GM23338 (cell line): ENCODE measurements at regions not wholly inside any gene's neighbourhood (a gene's known extent, or its start where the extent isn't known, plus 50 kb on each side); places are given as distances from the start of the nearest gene placed in this dataset.
A peak's percentile ranks its signal among the peaks of the same experiment; 100 is the strongest.

Source experiments
- ATAC-seq: fragments of 200-7000 bp; cut with Tn5 transposase; 3 replicates; pipeline ENCODE4 v1.9.1; 2020
- DNase-seq: peaks from one replicate; pipeline ENCODE4 v3.0.0-alpha.2; 2015; ENCODE audit warnings: low spot score
- H2AFZ ChIP-seq: fragments of 200-600 bp; sonication (generic); 2 replicates; pipeline ENCODE4 v1.8.0; 2016; ENCODE audit warnings: antibody characterized with exemption, mild to moderate bottlenecking, moderate library complexity
- H3F3A ChIP-seq: fragments of 200-600 bp; sonication (generic); replicated peaks from 2 replicates; pipeline ENCODE4 v1.8.0; 2017; ENCODE audit warnings: antibody characterized with exemption, mixed run types, low read depth
- H3K27ac ChIP-seq: fragments of 200-600 bp; sonication (generic); 2 replicates; pipeline ENCODE4 v1.6.1; 2016; ENCODE audit warnings: low read depth
- H3K27me3 ChIP-seq: fragments of 200-600 bp; sonication (generic); 2 replicates; pipeline ENCODE4 v1.8.0; 2016; ENCODE audit warnings: mild to moderate bottlenecking, mixed run types, moderate library complexity; ENCODE audit not compliant: insufficient read depth
- H3K36me3 ChIP-seq: fragments of 200-600 bp; sonication (generic); 2 replicates; pipeline ENCODE4 v1.8.0; 2016; ENCODE audit warnings: mild to moderate bottlenecking; ENCODE audit not compliant: insufficient read depth
- H3K4me1 ChIP-seq: fragments of 200-600 bp; sonication (generic); 2 replicates; pipeline ENCODE4 v1.8.0; 2016; ENCODE audit warnings: mild to moderate bottlenecking, moderate library complexity; ENCODE audit not compliant: insufficient read depth
- H3K4me2 ChIP-seq: fragments of 200-600 bp; sonication (generic); 2 replicates; pipeline ENCODE4 v1.7.1; 2017; ENCODE audit warnings: mixed run types
- H3K4me3 ChIP-seq: fragments of 200-600 bp; sonication (generic); 2 replicates; pipeline ENCODE4 v1.6.1; 2016; ENCODE audit warnings: mixed run types
- H3K79me2 ChIP-seq: fragments of 200-600 bp; sonication (generic); replicated peaks from 2 replicates; pipeline ENCODE4 v1.8.0; 2017; ENCODE audit warnings: mild to moderate bottlenecking; ENCODE audit not compliant: insufficient read depth
- H3K9me2 ChIP-seq: fragments of 200-600 bp; sonication (generic); 2 replicates; pipeline ENCODE4 v1.8.0; 2017; ENCODE audit not compliant: insufficient read depth
- H4K20me1 ChIP-seq: fragments of 200-600 bp; sonication (generic); replicated peaks from 2 replicates; pipeline ENCODE4 v1.8.0; 2017; ENCODE audit warnings: mild to moderate bottlenecking; ENCODE audit not compliant: insufficient read depth
- H3K27ac Mint-ChIP-seq: 2 replicates; pipeline ENCODE4 v1.8.0; 2020; ENCODE audit warnings: inconsistent platforms, mild to moderate bottlenecking, moderate library complexity, mixed read lengths
- H3K27me3 Mint-ChIP-seq: 3 replicates; pipeline ENCODE4 v1.8.0; 2022; ENCODE audit warnings: low read depth, mild to moderate bottlenecking, moderate library complexity, mixed read lengths, inconsistent platforms; ENCODE audit not compliant: insufficient read depth, poor library complexity
- H3K36me3 Mint-ChIP-seq: 3 replicates; pipeline ENCODE4 v1.8.0; 2021; ENCODE audit warnings: low read depth, mild to moderate bottlenecking, inconsistent platforms, moderate library complexity, mixed read lengths
- H3K4me1 Mint-ChIP-seq: 3 replicates; pipeline ENCODE4 v1.8.0; 2020; ENCODE audit warnings: mild to moderate bottlenecking, inconsistent platforms, mixed read lengths
- H3K4me3 Mint-ChIP-seq: 3 replicates; pipeline ENCODE4 v1.8.0; 2021; ENCODE audit warnings: moderate library complexity, mild to moderate bottlenecking, inconsistent platforms, mixed read lengths
- H3K9me3 Mint-ChIP-seq: 3 replicates; pipeline ENCODE4 v1.8.0; 2020; ENCODE audit warnings: moderate library complexity, mild to moderate bottlenecking, inconsistent platforms, mixed read lengths
- EZH2 ChIP-seq: fragments of 200-600 bp; sonication (generic); IDR thresholded peaks from one replicate; pipeline ENCODE4 v1.8.0; 2017; ENCODE audit warnings: antibody characterized with exemption, mild to moderate bottlenecking, low read depth; ENCODE audit not compliant: unreplicated experiment
- EZH2phosphoT487 ChIP-seq: fragments of 200-600 bp; sonication (generic); IDR thresholded peaks from one replicate; pipeline ENCODE4 v1.8.1; 2018; ENCODE audit warnings: antibody characterized with exemption; ENCODE audit not compliant: unreplicated experiment
- JUNB ChIP-seq: IDR thresholded peaks from one replicate; pipeline ENCODE4 v1.6.1; 2016; ENCODE audit warnings: antibody characterized with exemption; ENCODE audit not compliant: unreplicated experiment
- NANOG ChIP-seq: IDR thresholded peaks from 2 replicates; pipeline ENCODE4 v1.6.1; 2016; ENCODE audit warnings: antibody characterized with exemption, borderline replicate concordance
- TF ChIP-seq, protein P1 (sequence below): fragments of 250-450 bp; sonication (Bioruptor Pico); IDR thresholded peaks from 2 replicates; pipeline ENCODE4 v1.5.0; 2020; ENCODE audit warnings: mild to moderate bottlenecking, moderate library complexity

DNA sequence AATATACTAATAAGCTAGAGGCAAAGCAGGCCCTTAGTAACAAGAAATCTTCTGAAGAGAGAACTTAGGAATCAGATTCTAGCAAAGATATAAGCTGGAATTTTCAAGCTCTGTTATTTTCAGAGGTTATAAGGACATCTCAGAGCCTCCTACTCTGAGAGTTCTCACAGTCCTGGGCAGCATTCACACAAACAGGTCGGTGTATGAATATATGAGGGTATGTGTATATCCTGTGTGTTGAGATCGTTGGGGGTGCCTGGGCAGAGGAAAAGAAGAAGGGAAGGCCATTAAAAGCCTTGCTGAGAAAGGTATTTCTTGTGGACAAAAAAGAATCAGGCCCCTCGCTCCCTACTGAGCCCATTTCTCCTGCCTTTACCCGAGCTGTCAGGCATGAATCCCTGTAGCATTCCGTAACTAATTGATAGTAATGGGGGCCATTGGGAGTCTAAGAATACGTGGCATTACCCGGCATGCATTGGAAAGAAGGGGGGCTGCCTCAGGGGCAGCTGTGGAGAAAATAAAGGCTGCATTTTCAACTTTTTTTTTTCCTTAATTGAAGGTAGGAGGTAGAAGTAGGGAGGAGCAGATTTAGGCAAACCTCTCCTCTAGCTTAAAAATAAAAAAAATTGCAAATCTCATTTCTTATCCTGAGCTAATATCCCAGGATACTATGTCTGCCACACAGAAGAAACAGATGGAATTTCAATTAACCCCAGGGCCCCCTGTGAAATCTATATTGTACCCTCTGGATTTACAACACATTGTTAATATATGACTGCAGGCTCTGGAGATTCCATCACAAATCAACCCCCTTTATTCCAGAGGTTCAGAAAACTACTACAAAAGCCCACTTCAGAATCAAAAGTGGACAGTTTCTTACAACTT, 103.8 kb downstream of the GTPBP8 start (continued):
- TF ChIP-seq, protein P1, sequence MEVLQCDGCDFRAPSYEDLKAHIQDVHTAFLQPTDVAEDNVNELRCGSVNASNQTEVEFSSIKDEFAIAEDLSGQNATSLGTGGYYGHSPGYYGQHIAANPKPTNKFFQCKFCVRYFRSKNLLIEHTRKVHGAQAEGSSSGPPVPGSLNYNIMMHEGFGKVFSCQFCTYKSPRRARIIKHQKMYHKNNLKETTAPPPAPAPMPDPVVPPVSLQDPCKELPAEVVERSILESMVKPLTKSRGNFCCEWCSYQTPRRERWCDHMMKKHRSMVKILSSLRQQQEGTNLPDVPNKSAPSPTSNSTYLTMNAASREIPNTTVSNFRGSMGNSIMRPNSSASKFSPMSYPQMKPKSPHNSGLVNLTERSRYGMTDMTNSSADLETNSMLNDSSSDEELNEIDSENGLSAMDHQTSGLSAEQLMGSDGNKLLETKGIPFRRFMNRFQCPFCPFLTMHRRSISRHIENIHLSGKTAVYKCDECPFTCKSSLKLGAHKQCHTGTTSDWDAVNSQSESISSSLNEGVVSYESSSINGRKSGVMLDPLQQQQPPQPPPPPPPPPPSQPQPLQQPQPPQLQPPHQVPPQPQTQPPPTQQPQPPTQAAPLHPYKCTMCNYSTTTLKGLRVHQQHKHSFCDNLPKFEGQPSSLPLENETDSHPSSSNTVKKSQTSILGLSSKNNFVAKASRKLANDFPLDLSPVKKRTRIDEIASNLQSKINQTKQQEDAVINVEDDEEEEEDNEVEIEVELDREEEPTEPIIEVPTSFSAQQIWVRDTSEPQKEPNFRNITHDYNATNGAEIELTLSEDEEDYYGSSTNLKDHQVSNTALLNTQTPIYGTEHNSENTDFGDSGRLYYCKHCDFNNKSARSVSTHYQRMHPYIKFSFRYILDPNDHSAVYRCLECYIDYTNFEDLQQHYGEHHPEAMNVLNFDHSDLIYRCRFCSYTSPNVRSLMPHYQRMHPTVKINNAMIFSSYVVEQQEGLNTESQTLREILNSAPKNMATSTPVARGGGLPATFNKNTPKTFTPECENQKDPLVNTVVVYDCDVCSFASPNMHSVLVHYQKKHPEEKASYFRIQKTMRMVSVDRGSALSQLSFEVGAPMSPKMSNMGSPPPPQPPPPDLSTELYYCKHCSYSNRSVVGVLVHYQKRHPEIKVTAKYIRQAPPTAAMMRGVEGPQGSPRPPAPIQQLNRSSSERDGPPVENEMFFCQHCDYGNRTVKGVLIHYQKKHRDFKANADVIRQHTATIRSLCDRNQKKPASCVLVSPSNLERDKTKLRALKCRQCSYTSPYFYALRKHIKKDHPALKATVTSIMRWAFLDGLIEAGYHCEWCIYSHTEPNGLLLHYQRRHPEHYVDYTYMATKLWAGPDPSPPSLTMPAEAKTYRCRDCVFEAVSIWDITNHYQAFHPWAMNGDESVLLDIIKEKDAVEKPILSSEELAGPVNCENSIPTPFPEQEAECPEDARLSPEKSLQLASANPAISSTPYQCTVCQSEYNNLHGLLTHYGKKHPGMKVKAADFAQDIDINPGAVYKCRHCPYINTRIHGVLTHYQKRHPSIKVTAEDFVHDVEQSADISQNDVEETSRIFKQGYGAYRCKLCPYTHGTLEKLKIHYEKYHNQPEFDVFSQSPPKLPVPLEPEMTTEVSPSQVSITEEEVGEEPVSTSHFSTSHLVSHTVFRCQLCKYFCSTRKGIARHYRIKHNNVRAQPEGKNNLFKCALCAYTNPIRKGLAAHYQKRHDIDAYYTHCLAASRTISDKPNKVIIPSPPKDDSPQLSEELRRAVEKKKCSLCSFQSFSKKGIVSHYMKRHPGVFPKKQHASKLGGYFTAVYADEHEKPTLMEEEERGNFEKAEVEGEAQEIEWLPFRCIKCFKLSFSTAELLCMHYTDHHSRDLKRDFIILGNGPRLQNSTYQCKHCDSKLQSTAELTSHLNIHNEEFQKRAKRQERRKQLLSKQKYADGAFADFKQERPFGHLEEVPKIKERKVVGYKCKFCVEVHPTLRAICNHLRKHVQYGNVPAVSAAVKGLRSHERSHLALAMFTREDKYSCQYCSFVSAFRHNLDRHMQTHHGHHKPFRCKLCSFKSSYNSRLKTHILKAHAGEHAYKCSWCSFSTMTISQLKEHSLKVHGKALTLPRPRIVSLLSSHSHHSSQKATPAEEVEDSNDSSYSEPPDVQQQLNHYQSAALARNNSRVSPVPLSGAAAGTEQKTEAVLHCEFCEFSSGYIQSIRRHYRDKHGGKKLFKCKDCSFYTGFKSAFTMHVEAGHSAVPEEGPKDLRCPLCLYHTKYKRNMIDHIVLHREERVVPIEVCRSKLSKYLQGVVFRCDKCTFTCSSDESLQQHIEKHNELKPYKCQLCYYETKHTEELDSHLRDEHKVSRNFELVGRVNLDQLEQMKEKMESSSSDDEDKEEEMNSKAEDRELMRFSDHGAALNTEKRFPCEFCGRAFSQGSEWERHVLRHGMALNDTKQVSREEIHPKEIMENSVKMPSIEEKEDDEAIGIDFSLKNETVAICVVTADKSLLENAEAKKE (CRISPR knock-in tag), result no peak

DNA sequence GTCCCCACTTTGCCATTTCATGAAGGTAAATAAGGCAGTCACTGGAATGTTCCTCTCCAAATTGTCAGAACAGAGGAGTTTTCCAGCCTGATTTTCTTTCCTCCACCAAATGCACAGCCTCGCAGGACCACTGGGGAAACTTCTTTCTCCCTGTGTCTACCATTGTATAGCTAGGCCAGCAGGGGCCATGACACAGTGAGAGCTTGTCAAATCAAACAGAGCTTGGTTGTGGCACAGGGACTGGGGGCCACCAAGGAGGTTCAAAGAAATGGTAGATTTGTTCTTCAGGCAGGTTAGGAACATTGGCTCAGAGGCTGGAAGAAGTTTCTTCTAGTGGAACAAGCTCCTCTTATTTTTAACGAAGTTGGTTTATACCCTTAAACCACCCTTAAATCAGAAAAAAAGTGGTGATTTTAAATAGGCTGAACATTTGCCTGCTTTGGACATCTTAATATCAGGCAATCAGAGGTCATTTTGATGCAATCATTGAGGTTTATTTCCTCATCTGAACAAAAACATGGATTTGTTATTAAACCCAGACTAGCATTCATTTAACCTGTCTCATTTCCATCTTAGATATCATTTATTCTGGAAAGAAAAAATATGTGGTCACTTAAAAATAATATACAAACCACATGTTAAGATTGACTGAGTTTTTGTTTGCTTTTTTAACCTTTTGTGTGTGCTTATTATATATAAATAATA, 105.6 kb downstream of the GTPBP8 start:
- DNase-seq, result no peak
- Histone ChIP-seq H3K36me3 (no peaks in the 10 kb centered on the region), H3K79me2 (no peaks in the 10 kb centered on the region), H3K27ac (no peak overlapping the region), H3K4me2 (no peak overlapping the region), H2AFZ (peak overlapping the region; percentile 10; the same call in 1 of the 2 replicates), H3K4me1 (peaks cover 8% of the 10 kb centered on the region; the same call in 1 of the 2 replicates), H3K9me2 (0 out of 2 replicates have a peak, but pooled peaks cover 1% of the 10 kb centered on the region), H3K27me3 (no peaks in the 10 kb centered on the region), H3F3A (no peaks in the 10 kb centered on the region), H4K20me1 (no peaks in the 10 kb centered on the region), H3K4me3 (no peak overlapping the region)
- H3K36me3 Mint-ChIP-seq, result no peaks in the 10 kb centered on the region
- H3K4me1 Mint-ChIP-seq, result peaks cover 23% of the 10 kb centered on the region
- H3K27ac Mint-ChIP-seq, result no peak overlapping the region
- 0 out of 3 replicates have a peak, but pooled peaks cover 2% of the 10 kb centered on the region for H3K9me3 Mint-ChIP-seq
- peak; percentile 70 for ATAC-seq
- no peak overlapping the region for H3K4me3 Mint-ChIP-seq
- H3K27me3 Mint-ChIP-seq, result no peaks in the 10 kb centered on the region
- no peak for TF ChIP-seq EZH2
- TF ChIP-seq, protein P1 (CRISPR knock-in tag), result no peak
- TF ChIP-seq EZH2phosphoT487, result no peak
- TF ChIP-seq NANOG, result no peak
- TF ChIP-seq JUNB, result no peak
